ENCODE measurements at regions not wholly inside any gene's neighbourhood (a gene's known extent, or its start where the extent isn't known, plus 50 kb on each side); places are given as distances from the start of the nearest gene placed in this dataset.

DNA sequence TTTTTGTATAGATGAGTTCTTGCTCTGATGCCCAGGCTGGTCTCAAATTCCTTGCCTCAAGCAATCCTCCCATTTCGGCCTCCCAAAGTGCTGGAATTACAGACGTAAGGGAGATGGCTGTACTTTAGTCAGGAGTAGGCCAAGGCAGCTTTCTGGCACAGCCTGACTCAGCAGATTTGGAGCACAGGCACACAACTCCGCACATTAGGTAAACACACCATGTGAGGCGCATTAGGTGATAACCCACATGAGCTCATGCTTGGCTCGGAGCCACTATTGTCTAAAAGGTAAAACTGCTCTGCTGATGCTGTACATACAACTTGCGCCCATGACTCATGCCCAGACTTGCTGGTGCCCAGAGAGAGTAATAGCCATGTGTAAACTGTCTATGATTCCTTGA lies 1157.9 kb downstream of the TAF11L14 start:
- intact Hi-C loops (cut with DNase I) = no loop called here
- TF ChIP-seq POLR2A (IDR thresholded peaks at IDR 0.05) (no peak), CTCF (IDR thresholded peaks at IDR 0.05) (no peak)
- no peak overlapping the region for H3K27ac ChIP-seq
- H3K4me3 ChIP-seq = no peak overlapping the region
- 83 to 98% (median 88%) methylated on average over 3 to 6 of the region's 6 CpGs for WGBS, 4 donors
- no peaks in the 10 kb centered on the region for H3K4me1 ChIP-seq (replicated peaks in 1 of 2)
- H3K27me3 ChIP-seq = no peaks in the 10 kb centered on the region
- no peaks in the 10 kb centered on the region for H3K36me3 ChIP-seq (replicated peaks in 1 of 2)
- DNase-seq = no peak
- no peaks in the 10 kb centered on the region for H3K9me3 ChIP-seq (replicated peaks in 1 of 3)

GRCh38 chr5:18797222-18797621 lies 1163.0 kb downstream of the TAF11L14 start:
- no peak for DNase-seq
- no peaks in the 10 kb centered on the region for H3K4me1 ChIP-seq (replicated peaks in 1 of 2)
- WGBS, 4 donors = 63 to 75% (median 70%) methylated on average over 5 of the region's 5 CpGs
- no peak overlapping the region for H3K4me3 ChIP-seq
- H3K27ac ChIP-seq = no peak overlapping the region
- no peaks in the 10 kb centered on the region for H3K9me3 ChIP-seq (replicated peaks in 1 of 3)
- intact Hi-C loops (cut with DNase I) = no loop called here
- H3K27me3 ChIP-seq = no peaks in the 10 kb centered on the region
- no peaks in the 10 kb centered on the region for H3K36me3 ChIP-seq (replicated peaks in 1 of 2)
- TF ChIP-seq CTCF (IDR thresholded peaks at IDR 0.05) (no peak), POLR2A (IDR thresholded peaks at IDR 0.05) (no peak)

DNA sequence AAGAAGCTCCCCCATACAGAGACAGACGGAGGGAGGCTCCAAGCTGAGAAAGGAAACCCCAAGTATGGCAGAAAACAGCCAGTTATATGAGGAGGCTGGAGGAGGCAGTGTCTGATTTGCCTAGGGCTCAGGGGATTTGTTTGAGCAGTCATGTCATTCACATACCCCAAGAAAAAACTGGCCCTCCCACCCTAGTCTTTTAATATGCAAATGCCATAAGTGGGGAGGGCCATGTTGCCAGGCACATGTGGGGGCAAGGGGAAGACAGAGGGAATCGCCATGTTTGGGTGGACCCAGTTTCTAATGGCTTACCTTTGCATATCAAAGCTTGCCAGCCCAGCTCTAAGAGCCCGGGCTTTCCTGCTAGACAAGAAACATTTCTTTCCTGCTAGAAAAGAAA lies 1163.8 kb downstream of the TAF11L14 start:
- no peaks in the 10 kb centered on the region for H3K27me3 ChIP-seq
- intact Hi-C loops (cut with DNase I) = no loop called here
- no peak overlapping the region for H3K27ac ChIP-seq
- no peaks in the 10 kb centered on the region for H3K9me3 ChIP-seq (replicated peaks in 1 of 3)
- no peaks in the 10 kb centered on the region for H3K4me1 ChIP-seq (replicated peaks in 1 of 2)
- WGBS, 4 donors = 52 to 75% (median 61%) methylated on average over 3 of the region's 3 CpGs
- TF ChIP-seq POLR2A (IDR thresholded peaks at IDR 0.05) (no peak), CTCF (IDR thresholded peaks at IDR 0.05) (no peak)
- DNase-seq = no peak
- no peak overlapping the region for H3K4me3 ChIP-seq
- H3K36me3 ChIP-seq (replicated peaks in 1 of 2) = no peaks in the 10 kb centered on the region

GRCh38 chr5:18799482-18800128 lies 1165.3 kb downstream of the TAF11L14 start:
- TF ChIP-seq POLR2A (IDR thresholded peaks at IDR 0.05) (no peak), CTCF (IDR thresholded peaks at IDR 0.05) (no peak)
- Histone ChIP-seq H3K4me1 (replicated peaks in 1 of 2) (no peaks in the 10 kb centered on the region), H3K4me3 (no peak overlapping the region), H3K27me3 (no peaks in the 10 kb centered on the region), H3K27ac (no peak overlapping the region), H3K36me3 (replicated peaks in 1 of 2) (no peaks in the 10 kb centered on the region), H3K9me3 (replicated peaks in 1 of 3) (no peaks in the 10 kb centered on the region)
- 70 to 78% (median 75%) methylated on average over 6 of the region's 6 CpGs for WGBS, 4 donors
- no peak for DNase-seq
- intact Hi-C loops (cut with DNase I) = no loop called here

All from adrenal gland (tissue), 9 donors.